HEK293T (cell line): ENCODE measurements at regions not wholly inside any gene's neighbourhood (a gene's known extent, or its start where the extent isn't known, plus 50 kb on each side); places are given as distances from the start of the nearest gene placed in this dataset.
A peak's percentile ranks its signal among the peaks of the same experiment; 100 is the strongest.

Source experiments
- CTCF ChIA-PET: fragments of 350-600 bp; formaldehyde crosslinking; extraction: SDS; loops from one replicate; lab custom pipeline; 2021; ENCODE audit warnings: antibody characterized with exemption, inconsistent platforms; lab: Yijun Ruan, JAX
- POLR2A ChIA-PET: fragments of 350-600 bp; formaldehyde crosslinking; extraction: SDS; loops from one replicate; lab custom pipeline; 2020; ENCODE audit warnings: antibody characterized with exemption, inconsistent platforms; lab: Yijun Ruan, JAX
- DNase-seq: peaks from one replicate; pipeline ENCODE4 v3.0.0; 2012; ENCODE audit warnings: mixed read lengths; ENCODE audit errors: extremely low spot score
- ARNT ChIP-seq: fragments of 450-650 bp; IDR thresholded peaks from 2 replicates; pipeline ENCODE4 v1.6.1; 2017; ENCODE audit warnings: mild to moderate bottlenecking
- BHLHE40 ChIP-seq: fragments of 450-650 bp; IDR thresholded peaks from 2 replicates; pipeline ENCODE4 v1.6.1; 2016; ENCODE audit warnings: mild to moderate bottlenecking, moderate library complexity, borderline replicate concordance
- CTBP1 ChIP-seq: fragments of 450-650 bp; IDR thresholded peaks from 2 replicates; pipeline ENCODE4 v1.6.1; 2016; ENCODE audit warnings: borderline replicate concordance
- ELF4 ChIP-seq: fragments of 450-650 bp; IDR thresholded peaks from 2 replicates; pipeline ENCODE4 v1.6.1; 2017; ENCODE audit warnings: antibody characterized with exemption
- FOXA1 ChIP-seq: fragments of 450-650 bp; IDR thresholded peaks from 2 replicates; pipeline ENCODE4 v1.6.1; 2016; ENCODE audit warnings: mild to moderate bottlenecking
- FOXK2 ChIP-seq: fragments of 450-650 bp; IDR thresholded peaks from 2 replicates; pipeline ENCODE4 v1.6.1; 2016; ENCODE audit warnings: mild to moderate bottlenecking
- FOXM1 ChIP-seq: fragments of 450-650 bp; IDR thresholded peaks from 2 replicates; pipeline ENCODE4 v1.6.1; 2017; ENCODE audit warnings: mild to moderate bottlenecking, borderline replicate concordance
- HDGF ChIP-seq: fragments of 450-650 bp; IDR thresholded peaks from 2 replicates; pipeline ENCODE4 v1.6.1; 2017; ENCODE audit warnings: antibody characterized with exemption, borderline replicate concordance
- L3MBTL2 ChIP-seq: fragments of 450-650 bp; conservative IDR thresholded peaks from 2 replicates; pipeline ENCODE4 v1.6.1; 2016; ENCODE audit warnings: mild to moderate bottlenecking
- LEF1 ChIP-seq: fragments of 450-650 bp; IDR thresholded peaks from 2 replicates; pipeline ENCODE4 v1.6.1; 2017; ENCODE audit warnings: mild to moderate bottlenecking, borderline replicate concordance
- NFRKB ChIP-seq: fragments of 450-650 bp; IDR thresholded peaks from 2 replicates; pipeline ENCODE4 v1.6.1; 2016; ENCODE audit warnings: mild to moderate bottlenecking, moderate library complexity
- SP1 ChIP-seq: fragments of 450-650 bp; IDR thresholded peaks from 2 replicates; pipeline ENCODE4 v1.6.1; 2017
- SUZ12 ChIP-seq: fragments of 450-650 bp; IDR thresholded peaks from 2 replicates; pipeline ENCODE4 v1.6.1; 2016; ENCODE audit warnings: mild to moderate bottlenecking
- TARDBP ChIP-seq: fragments of 450-650 bp; IDR thresholded peaks from 2 replicates; pipeline ENCODE4 v1.6.1; 2016
- ZNF384 ChIP-seq: fragments of 450-650 bp; IDR thresholded peaks from 2 replicates; pipeline ENCODE4 v1.6.1; 2016
- TF ChIP-seq, protein P1 (sequence below): fragments of 450-650 bp; IDR thresholded peaks from 2 replicates; pipeline ENCODE4 v1.6.1; 2016

DNA sequence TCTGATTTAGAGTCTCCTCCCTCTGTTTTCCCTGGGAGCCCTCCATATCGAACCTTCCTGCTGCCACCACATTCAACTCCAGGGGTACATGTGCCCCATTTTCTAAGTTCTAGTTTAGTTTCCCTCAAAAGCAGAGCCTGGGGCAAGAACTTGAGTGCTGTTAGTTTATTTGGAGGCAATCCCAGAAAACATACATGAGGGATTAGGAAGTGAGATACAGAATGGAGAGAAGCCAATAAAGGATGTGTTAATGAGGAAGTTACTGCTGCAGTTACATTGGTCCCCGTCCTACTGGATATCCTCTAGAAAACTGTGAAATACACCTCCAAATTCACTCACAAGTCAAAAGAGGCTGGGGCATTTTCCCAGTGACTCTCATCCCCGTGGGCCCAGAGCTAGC lies 159.4 kb upstream of the SMARCA2 start:
- no peak for DNase-seq
- CTCF ChIA-PET: interaction anchor here (0.6 kb wide), 1 partner anchor 16 kb away, joined by 4 read pairs; no protein-coding TSS in a partner anchor
- POLR2A ChIA-PET: no interaction called here
- no peak for TF ChIP-seq ARNT
- TF ChIP-seq FOXM1: no peak
- no peak for TF ChIP-seq ELF4
- no peak for TF ChIP-seq FOXK2

DNA sequence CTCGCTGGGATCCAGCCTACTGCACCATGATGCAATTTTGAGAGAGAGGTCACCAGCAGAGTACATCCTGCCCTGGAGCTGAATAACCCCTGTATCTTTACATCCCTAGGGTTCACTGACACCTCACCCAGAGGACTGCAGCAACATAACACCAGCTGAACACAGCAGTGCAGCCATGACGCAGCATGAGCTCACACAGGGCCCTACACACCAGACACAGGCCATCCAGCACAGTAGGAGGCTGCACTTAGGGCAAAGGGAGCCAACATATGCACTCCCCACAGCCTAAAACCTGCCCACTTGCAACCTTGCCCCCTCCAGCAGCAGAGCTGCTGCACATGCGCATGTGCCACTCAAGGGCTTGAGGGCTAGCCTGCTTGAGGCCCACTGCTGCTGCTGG lies 157.3 kb upstream of the SMARCA2 start:
- POLR2A ChIA-PET: no interaction called here
- no peak for DNase-seq
- CTCF ChIA-PET: no interaction called here
- TF ChIP-seq CTBP1: no peak
- no peak for TF ChIP-seq ZNF384
- no peak for TF ChIP-seq LEF1
- TF ChIP-seq HDGF: no peak
- TF ChIP-seq ARNT: no peak
- no peak for TF ChIP-seq ELF4
- TF ChIP-seq NFRKB: no peak
- TF ChIP-seq, protein P1, sequence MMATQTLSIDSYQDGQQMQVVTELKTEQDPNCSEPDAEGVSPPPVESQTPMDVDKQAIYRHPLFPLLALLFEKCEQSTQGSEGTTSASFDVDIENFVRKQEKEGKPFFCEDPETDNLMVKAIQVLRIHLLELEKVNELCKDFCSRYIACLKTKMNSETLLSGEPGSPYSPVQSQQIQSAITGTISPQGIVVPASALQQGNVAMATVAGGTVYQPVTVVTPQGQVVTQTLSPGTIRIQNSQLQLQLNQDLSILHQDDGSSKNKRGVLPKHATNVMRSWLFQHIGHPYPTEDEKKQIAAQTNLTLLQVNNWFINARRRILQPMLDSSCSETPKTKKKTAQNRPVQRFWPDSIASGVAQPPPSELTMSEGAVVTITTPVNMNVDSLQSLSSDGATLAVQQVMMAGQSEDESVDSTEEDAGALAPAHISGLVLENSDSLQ: no peak
- TF ChIP-seq FOXA1: no peak
- TF ChIP-seq BHLHE40: no peak
- TF ChIP-seq SP1: no peak
- no peak for TF ChIP-seq FOXK2
- TF ChIP-seq SUZ12: no peak
- TF ChIP-seq L3MBTL2: no peak
- no peak for TF ChIP-seq TARDBP
- no peak for TF ChIP-seq FOXM1

DNA sequence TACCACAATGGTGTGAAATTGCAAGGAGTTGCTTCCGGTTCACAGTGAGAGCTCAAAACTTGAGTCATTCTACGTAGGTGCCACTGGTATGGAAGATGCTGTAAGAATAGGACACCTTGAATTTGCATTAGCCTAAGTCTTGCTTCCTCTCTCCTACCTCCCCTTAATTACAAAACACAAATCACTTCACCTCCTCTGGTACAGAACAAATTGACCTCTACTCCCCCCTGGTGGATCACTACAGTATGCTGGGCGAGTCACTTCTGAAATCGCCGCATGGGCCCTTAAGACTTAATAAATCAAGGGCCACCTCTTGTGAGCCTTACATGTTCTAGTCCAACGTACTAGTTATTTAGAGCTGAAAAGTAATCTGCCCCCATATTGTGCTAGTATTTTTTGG lies 145.3 kb upstream of the SMARCA2 start:
- DNase-seq: peak; percentile 19
- CTCF ChIA-PET: no interaction called here
- POLR2A ChIA-PET: no interaction called here
- TF ChIP-seq HDGF (no peak), FOXK2 (no peak), CTBP1 (no peak), SP1 (no peak), BHLHE40 (no peak), TARDBP (no peak), ELF4 (no peak), LEF1 (no peak), ZNF384 (no peak), FOXM1 (no peak), ARNT (no peak), SUZ12 (no peak), L3MBTL2 (no peak)

DNA sequence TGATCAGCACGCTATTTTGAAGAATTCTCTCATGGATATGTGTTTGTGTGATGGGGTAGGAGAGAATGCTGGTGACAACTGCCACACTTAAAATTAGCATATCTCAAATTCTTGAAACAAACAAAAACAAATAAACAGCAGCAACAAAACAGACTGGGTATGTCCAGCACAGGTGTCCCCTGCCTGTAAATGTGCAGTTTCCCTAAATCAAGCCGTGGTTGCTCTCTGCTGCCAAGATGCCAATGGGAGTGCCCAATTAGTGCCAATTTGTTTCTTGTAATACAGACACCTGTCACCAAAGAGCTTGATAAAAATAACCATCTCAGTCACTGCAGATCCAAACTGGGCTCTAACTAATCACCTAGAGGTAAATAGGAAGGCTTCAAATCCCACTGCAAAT lies 144.2 kb upstream of the SMARCA2 start:
- DNase-seq: no peak
- no peak for TF ChIP-seq NFRKB
- no peak for TF ChIP-seq FOXK2
- no peak for TF ChIP-seq HDGF
- no peak for TF ChIP-seq ARNT
- no peak for TF ChIP-seq ZNF384
- POLR2A ChIA-PET: no interaction called here
- CTCF ChIA-PET: no interaction called here

DNA sequence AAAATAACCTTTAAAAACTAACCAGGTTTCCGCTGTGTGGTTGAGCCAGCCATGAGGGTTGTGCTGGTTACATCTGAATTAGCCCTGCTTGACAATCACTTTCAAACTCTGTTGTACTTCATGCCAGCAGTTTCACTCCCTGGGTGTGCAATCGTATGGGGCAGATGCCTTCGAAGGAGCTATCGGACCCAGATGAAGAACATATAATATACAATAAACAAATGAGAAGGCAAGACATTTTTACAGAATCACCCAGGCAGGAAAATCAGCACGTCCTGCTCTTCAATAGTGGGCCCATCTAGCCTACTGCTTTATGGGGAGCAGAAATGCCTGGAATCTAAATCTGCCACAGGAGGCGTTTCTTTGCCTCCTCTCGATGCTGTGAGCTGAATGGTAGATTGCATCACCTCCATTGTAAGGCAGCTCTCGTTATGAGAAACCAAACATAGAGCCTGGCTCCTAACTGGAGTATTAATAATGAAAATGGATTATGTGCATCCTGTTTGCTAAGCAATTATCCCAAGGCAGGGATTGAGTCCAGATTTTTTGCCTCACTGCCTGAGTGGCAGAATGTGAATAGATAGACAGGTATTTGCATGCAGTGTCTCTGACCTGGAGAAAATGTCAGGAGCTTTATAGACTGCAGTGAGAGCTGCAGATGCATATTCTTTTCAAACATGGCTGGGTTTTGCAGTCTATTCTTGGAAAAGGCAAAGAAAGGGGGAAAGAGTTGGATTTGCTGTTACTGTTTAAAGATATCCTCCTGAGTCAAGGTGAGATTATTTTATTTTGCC lies 143.3 kb upstream of the SMARCA2 start:
- no peak for DNase-seq
- ChIA-PET POLR2A (no interaction called here), CTCF (interaction anchor here (0.6 kb wide), 1 partner anchor 16 kb away, joined by 4 read pairs; no protein-coding TSS in a partner anchor)
- TF ChIP-seq NFRKB: no peak
- no peak for TF ChIP-seq SP1
- no peak for TF ChIP-seq LEF1
- TF ChIP-seq, protein P1: no peak
- TF ChIP-seq CTBP1: no peak
- TF ChIP-seq BHLHE40: no peak
- no peak for TF ChIP-seq FOXK2
- TF ChIP-seq FOXM1: no peak
- no peak for TF ChIP-seq L3MBTL2
- no peak for TF ChIP-seq FOXA1
- TF ChIP-seq ZNF384: no peak
- no peak for TF ChIP-seq ARNT
- TF ChIP-seq TARDBP: no peak
- TF ChIP-seq ELF4: no peak
- no peak for TF ChIP-seq SUZ12
- TF ChIP-seq HDGF: no peak

DNA sequence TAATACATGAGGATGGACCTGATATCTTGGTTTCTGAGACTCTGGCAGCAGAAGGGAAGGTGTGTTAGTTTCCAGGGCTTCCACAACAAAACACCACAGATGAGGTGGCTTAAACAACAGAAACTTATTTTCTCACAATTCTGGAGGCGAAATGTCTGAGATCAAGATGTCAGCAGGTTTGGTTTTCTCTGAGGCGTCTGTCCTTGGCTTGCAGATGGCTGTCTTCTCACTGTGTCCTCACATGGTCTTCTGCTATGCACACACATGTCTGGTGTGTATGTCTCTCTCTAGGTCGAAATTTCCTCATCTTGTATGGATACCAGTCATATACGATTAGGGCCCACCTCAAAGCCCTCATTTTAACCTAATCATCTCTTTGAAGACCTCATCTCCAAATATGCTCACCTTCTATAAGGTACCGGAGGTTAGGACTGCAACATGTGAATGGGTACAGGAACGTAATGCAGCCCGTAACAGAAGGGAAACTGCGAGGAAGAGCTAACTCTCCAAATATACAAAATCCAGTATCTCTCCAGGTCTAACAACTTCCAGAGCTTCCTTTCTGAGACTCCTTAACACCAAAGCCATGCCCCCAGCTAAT lies 139.8 kb upstream of the SMARCA2 start:
- TF ChIP-seq FOXA1 (no peak), SP1 (no peak), BHLHE40 (no peak), FOXM1 (no peak), LEF1 (no peak), ARNT (no peak), HDGF (no peak), L3MBTL2 (no peak), SUZ12 (no peak), ZNF384 (no peak), FOXK2 (no peak), TARDBP (no peak)
- TF ChIP-seq, protein P1: no peak
- DNase-seq: no peak
- ChIA-PET POLR2A (no interaction called here), CTCF (no interaction called here)
